ENCODE measurements at regions not wholly inside any gene's neighbourhood (a gene's known extent, or its start where the extent isn't known, plus 50 kb on each side); places are given as distances from the start of the nearest gene placed in this dataset.

- dilution Hi-C loops (cut with MboI; ENCODE audit: extremely low pct_ligation_motif_present, low sequenced_read_pairs) = no loop called here
- no peak for TF ChIP-seq GATA2 (IDR thresholded peaks at IDR 0.05; ENCODE audit: insufficient read depth, insufficient read length, low read depth, low read length)
- no peak for TF ChIP-seq POLR2AphosphoS5 (IDR thresholded peaks at IDR 0.05; ENCODE audit: insufficient read depth, low read depth, low read length)
- TF ChIP-seq MAX (IDR thresholded peaks at IDR 0.05; ENCODE audit: insufficient read depth, insufficient read length) = no peak
- no peak for TF ChIP-seq MYC (IDR thresholded peaks at IDR 0.05; ENCODE audit: low read depth, low read length)
- no peak for TF ChIP-seq JUN (IDR thresholded peaks at IDR 0.05; ENCODE audit: borderline replicate concordance, insufficient read depth, insufficient read length, low read depth)
- TF ChIP-seq CTCF (IDR thresholded peaks at IDR 0.05; ENCODE audit: extremely low read depth in 1 of 2, insufficient read depth in 1 of 2, low read depth in 1 of 2, low read length in 2 of 2) = no peak
- TF ChIP-seq FOS (IDR thresholded peaks at IDR 0.05; ENCODE audit: borderline replicate concordance, insufficient read depth, low read length) = no peak
- no peak for TF ChIP-seq EZH2 (IDR thresholded peaks at IDR 0.05; ENCODE audit: borderline replicate concordance, low read depth, low read length, severe bottlenecking)
- no peak for TF ChIP-seq POLR2A (IDR thresholded peaks at IDR 0.05; ENCODE audit: low read depth, low read length)
- Histone ChIP-seq H2AFZ (ENCODE audit: low read depth, low read length) (no peak overlapping the region), H3K27ac (ENCODE audit: insufficient read depth, low read depth, low read length) (no peak overlapping the region), H3K9ac (replicated peaks; ENCODE audit: extremely low read depth, insufficient read depth, low read length) (no peak overlapping the region), H3K79me2 (ENCODE audit: control insufficient read depth, insufficient read depth, low read length) (no peaks in the 10 kb centered on the region), H4K20me1 (replicated peaks; ENCODE audit: control insufficient read depth, extremely low read depth, insufficient read depth, low read length) (no peaks in the 10 kb centered on the region), H3K9me3 (replicated peaks; ENCODE audit: control insufficient read depth, insufficient read depth, low read length) (no peaks in the 10 kb centered on the region), H3K4me3 (replicated peaks in 1 of 3; ENCODE audit: insufficient read depth in 1 of 3, low read depth in 1 of 3, low read length in 3 of 3) (no peak overlapping the region), H3K36me3 (ENCODE audit: control insufficient read depth in 2 of 2, extremely low read depth in 1 of 2, insufficient read depth in 2 of 2, low read length in 2 of 2) (no peaks in the 10 kb centered on the region), H3K9me1 (replicated peaks; ENCODE audit: control insufficient read depth, extremely low read depth, insufficient read depth, low read length) (no peaks in the 10 kb centered on the region), H3K4me1 (ENCODE audit: control insufficient read depth, extremely low read depth, insufficient read depth, low read length) (no peaks in the 10 kb centered on the region), H3K27me3 (ENCODE audit: control insufficient read depth in 2 of 2, insufficient read depth in 2 of 2, low read length in 2 of 2) (no peaks in the 10 kb centered on the region), H3K4me2 (ENCODE audit: insufficient read depth, low read length) (no peak overlapping the region)
- no TSS peak for BruUV-seq (replicated peaks)
- DNase-seq (ENCODE audit: low read depth, low spot score) (no peak), FAIRE-seq (no peak)
- intact Hi-C loops (cut with micrococcal nuclease) = no loop called here
- CTCF ChIA-PET = no interaction called here
- POLR2A ChIA-PET = no interaction called here
These were observed 952.7 kb upstream of the SLIT2 start for GRCh38 chr4:19298998-19299397.

Data from endothelial cell of umbilical vein (primary cell).